Astrocyte of the hippocampus (primary cell): ENCODE measurements at regions not wholly inside any gene's neighbourhood (a gene's known extent, or its start where the extent isn't known, plus 50 kb on each side); places are given as distances from the start of the nearest gene placed in this dataset.
"Not testable (repeated sequence)": the region's sequence is repeated elsewhere in the genome, so short reads cannot be mapped to it uniquely, and the experiment has no call there.

Experiments used
- DNase-seq: peaks from one replicate; pipeline ENCODE4 v3.0.0; 2011; ENCODE audit warnings: low read depth, low spot score

DNA sequence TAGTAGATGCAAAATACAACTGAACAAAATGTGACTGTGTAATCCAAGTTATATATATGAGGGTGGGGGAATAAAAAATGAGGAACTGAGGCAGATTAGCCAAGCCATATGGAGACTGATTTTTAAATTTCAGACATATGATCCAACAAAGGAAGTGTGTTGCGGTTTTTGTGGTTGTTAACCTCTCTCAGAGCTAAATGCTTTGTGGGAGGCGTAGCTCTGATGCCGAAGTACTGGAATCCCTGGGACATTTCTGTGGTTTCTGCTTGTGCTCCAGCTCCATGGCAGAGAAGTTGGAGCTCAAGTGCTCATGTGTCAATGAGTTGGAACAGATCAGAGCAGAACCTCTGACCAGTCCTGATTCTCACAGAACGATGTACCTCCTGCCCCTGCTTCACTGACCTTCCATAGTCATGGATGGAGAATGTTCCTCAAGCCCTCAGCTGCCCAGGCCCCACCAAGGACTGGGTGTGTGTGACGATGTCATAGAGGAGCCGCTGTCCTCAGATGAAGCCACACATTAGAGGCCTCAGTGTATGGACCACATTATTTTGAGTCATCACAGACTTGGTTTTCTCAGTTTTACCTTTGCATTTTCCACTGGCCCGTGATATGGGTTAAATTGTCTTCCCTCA is 107.6 kb downstream of the SOX1 start:
- DNase-seq, result peak; percentile 29

DNA sequence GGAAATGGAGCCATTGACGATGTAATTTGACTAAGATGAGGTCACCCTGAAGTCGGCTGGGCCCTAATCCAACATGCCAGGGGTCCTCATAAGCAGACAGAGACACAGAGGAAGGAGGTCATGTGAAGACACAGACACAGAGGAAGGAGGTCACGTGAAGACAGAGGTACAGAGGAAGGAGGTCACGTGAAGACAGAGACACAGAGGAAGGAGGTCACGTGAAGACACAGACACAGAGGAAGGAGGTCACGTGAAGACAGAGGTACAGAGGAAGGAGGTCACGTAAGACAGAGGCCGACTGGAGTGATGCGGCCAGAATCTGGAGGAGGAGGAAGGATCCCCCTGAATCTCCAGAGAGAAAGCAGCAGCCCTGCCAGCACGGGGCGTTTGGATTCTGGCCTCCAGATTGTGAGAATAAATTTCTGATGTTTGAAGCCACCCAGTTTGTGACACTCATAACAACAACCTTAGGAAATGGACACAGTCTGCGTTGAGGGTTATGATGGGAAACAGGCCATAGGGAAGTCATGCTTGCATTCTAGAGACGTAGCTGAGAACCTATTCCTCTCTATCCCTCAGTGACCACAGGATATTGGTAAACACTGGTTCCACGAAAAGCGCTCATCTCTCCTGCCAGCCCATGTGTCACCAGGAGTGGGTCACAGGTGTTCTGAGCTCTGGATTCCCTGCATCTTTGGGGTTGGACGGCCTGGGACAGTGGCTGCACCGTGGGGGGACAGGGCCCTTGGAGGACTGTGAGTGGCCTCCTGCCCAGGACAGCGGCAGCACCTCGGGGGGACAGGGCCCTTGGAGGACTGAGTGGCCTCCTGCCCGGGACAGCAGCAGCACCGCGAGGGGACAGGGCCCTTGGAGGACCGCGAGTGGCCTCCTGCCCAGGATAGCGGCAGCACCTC is 108.5 kb downstream of the SOX1 start:
- DNase-seq, result no peak

DNA sequence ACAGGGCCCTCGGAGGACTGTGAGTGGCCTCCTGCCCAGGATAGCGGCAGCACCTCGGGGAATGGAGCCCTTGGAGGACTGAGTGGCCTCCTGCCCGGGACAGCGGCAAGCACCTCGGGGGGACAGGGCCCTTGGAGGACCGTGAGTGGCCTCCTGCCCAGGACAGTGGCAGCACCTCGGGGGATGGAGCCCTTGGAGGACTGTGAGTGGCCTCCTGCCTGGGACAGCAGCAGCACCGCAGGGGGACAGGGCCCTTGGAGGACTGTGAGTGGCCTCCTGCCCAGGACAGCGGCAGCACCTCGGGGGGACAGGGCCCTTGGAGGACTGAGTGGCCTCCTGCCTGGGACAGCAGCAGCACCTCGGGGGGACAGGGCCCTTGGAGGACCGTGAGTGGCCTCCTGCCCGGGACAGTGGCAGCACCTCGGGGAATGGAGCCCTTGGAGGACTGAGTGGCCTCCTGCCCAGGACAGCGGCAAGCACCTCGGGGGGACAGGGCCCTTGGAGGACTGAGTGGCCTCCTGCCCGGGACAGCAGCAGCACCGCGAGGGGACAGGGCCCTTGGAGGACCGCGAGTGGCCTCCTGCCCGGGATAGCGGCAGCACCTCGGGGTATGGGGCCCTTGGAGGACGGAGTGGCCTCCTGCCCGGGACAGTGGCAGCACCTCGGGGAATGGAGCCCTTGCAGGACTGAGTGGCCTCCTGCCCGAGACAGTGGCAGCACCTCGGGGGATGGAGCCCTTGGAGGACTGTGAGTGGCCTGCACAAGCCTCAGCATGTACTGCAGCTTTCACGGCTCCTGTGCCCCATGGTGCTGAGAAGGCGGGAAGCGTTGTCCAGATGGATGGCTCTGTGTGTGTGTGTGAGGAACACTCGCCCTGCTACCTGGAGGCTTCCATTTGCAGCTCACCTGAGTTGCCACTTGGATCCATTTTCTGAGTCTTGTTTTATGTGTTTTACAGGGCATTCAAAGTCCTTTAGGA is 109.5 kb downstream of the SOX1 start:
- not testable (repeated sequence) for DNase-seq

DNA sequence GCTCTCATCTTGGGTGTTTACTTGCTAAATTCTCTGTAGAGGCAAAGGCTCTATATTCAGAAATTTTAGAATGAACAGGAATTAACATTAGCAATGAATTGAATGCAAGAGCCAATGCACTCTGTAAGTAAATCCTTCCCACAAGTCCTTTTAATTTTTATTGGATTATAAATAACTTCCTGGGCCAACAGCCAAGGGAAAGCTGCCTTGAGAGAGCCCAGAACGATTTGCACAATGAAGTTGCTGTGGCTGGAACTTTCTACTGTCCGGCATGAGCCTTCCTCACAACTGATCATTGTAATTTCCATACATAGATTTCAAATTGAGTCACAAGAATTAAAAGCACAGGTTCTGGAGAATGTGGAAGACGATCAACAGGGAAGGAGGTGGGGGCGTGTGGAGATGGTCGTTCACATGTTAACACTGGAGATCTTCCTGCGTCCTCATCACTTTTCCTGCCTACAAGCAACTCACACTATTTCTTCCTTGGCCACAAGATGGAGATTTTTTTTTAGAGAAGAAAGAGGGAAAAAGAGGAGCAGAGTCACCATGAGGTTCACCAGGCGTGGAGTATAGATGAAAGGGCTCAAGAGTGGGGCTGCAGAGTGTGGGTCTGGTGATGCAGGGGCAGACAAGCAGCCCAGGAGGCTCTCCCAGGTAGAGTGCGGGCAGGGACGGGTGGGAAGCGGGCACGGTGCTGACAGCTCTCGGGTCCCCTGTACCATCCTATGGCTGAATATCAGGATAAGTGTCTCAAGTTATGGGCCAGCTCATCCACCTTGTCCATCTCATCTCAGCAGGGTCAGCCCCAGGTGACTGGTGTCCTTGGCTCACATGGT is 110.7 kb downstream of the SOX1 start:
- no peak for DNase-seq

DNA sequence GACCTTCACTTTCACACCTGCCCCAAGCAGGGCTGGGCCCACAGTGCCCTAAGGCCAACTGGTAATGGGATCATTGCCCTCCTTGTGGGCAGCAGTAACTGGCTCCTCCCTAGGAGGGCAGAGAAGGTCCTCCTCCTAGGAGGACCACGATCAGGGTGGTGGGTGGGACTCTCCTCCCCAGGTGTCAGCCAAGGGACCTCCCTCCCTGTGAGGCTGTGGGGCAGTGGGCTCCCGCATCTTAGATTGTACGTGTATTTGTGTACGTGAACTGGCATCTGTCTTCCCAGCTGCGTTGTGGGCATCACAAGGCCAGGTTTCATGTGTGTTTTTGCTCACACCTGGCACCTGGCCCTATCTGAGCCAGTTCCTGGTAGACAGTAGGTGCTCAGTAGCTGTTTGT is 111.8 kb downstream of the SOX1 start:
- DNase-seq, result no peak

DNA sequence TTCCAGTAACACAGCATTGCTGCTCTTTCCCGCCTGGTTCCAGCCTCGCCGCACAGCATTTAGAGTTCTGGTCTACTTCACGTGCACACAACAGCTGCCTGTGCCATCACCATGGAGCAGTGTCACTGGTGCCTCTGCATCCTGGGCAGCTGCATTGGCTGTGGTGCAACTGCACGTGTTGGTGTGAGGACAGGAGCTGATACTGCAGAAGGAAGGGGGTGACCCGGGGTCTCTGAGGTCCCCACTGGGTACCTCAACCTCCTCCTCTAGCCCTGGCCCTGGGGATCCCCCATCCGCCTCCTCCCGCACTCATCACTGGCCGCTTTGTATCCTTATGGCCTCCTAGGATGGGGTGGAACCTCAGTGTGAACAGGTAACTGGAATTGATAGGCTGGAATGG is 112.5 kb downstream of the SOX1 start:
- no peak for DNase-seq

DNA sequence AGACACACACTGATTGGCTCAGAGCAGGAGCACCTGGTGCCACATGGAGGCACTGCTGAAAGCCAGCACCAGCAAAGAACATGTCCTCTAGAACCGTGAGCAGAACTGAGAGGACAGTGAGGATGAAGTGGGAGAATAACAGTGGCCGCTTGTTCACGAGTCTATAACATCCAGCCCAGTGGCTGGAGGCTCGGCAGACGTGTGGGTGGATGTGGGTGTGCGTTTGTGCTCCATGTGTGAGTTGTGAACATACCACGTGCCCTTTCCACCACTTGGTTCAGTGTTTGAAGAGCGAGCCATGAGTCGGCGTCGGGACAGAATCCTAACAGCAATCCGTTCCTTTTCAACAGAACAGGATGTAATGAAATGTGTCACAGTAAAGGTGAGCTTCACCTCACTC is 113.0 kb downstream of the SOX1 start:
- no peak for DNase-seq

DNA sequence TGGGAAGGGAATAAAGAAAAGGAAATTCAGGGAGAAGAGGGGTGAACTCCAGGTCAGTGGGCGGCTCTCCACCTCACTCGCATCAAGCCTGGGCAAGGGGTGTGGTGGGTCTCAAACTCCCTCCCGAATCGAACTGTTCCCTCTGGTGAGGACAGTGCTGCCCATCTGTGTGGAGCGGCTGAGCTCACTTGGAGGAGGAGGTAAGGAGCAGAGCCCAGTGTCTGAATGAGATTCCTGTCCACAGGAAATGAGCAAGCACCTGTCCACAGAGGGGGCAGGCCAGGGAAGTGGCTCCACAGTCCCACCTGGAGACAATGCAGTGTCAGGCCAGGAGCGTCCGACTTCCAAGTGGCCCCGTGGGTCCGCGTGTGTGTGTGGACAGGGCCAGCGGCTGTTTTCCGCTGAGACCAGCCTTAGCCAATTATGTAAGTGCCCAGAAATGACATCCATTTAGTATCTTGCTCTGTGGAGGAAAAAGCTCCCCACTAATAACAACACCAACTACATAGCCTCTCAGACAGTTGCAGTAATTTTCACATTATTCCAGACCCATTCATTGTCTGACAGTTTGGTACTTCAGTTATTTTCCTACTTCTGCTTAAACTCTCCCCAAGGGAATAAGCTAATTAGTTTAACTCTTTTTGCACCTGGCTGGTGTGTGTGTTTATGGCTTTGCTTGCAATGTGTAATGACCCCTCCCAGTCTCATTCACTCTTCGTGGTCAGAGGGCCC is 114.6 kb downstream of the SOX1 start:
- DNase-seq, result no peak

DNA sequence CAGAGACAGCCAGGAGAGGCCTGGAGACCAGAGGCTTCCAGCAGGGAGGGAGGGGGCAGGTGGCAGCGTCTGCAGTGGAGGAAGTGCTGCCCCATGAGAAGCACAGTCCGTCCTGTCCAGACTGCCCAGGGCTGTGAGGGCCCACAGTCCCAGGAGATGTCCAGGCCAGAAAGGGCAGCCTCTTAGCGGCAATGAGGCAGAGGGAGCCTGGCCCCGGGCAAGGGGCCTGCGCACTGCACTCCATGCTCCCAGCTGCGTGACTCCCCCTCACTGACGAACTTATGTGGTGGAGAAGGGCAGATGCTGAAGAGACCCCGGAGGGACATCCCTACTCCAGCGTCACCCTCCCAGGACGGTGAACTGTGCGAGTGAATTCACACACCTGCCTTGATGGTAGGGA is 115.3 kb downstream of the SOX1 start:
- no peak for DNase-seq

DNA sequence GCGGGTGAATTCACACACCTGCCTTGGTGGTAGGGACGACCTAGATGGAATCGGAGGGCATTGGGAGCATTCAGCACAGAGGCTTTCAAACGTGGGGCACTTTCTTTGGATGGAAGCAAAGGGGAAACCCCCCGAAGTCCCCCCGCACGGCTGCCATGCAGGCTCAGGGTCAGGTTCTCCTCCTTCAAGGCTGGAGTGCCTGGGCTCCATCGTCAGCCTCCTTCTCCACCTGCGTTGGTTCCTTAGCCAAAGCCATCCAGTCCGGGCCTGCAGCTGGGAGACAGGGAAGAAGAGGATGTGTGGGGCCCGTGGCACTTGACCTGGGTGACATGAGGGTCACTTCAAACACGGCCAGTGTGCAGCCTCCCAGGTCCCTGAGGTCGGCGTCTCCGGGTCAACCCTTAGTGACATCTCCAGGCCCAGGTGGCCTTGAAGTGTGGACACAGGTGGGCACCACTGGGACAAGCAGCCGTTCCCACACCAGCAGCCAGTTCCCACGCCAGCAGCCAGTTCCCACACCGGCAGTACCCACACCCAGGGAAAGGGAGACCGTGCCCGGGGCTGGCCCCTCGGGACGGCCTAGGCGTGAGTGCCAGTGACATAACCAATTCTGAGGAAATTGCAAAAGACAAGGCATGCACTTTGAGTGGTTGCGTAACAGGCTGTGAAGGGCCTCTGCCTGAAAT is 116.0 kb downstream of the SOX1 start:
- DNase-seq, result no peak

DNA sequence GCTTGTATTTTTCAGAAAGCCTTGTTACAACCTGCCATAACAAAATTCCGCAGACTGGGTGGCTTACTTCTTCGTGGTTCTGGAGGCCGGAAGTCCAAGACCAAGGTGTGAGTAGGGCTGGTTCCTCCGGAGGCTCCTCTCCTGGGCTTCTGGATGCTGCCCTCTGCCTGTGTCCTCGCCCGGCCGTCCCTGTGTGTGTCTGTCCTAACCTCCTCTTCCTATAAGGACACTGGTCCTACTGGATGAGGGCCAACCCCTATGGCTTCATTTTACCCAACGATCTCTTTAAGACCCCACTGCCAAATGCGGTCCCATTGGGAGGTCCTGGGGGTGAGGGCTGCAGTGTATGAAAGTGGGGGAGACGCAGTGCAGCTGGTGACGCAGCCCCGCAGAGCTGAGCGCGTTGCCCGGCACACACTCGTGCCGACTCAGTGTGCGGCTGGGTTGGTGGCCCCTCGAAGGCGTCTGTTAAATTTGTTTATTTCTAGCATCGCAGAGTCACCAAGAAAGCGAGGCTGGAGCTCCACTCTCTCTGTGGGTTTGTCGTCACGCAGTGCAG is 116.7 kb downstream of the SOX1 start:
- DNase-seq, result no peak

DNA sequence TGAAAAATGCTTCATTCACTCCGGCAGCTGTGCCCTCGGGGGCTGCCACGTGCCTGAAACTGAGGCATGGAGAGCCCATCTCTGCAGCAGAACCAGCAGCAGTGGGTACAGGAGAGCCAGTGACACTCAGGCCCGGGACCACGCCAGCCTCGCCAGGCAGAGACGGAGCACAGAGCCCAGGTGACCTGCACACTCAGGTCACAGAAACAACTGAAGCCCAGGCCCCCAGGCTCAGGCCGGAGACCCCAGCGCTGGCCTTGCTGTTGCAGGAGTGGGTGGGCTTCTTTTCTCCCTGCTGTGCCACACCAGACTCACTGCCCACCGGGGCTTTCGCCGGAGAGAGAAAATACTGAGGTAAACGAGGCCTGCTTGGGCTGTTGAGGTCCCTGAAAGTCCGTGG is 117.3 kb downstream of the SOX1 start:
- no peak for DNase-seq

DNA sequence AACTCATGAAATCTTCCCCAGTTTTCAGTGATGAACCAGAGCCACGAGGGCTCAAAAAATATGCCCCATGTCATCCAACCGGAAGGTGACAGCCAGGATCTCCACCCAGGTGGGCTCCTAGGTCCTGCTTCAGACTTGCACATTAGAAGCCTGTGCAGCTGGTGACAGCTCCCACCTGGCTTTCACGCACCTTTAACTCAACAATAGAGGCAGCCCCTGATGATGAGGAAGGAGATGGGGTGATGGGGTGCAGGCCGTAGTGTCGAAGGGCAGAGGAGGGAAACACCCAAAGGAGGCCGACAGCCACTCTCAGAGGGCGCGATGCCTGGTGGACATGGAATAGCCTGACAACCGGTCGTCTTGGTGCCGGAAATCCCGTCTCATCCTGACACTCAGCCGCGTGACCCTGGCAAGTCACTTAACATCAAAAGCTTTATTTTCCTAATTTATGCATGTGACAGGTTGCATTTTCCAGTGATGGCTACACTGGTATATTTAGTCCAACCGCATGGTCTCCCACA is 118.0 kb downstream of the SOX1 start:
- DNase-seq, result no peak

DNA sequence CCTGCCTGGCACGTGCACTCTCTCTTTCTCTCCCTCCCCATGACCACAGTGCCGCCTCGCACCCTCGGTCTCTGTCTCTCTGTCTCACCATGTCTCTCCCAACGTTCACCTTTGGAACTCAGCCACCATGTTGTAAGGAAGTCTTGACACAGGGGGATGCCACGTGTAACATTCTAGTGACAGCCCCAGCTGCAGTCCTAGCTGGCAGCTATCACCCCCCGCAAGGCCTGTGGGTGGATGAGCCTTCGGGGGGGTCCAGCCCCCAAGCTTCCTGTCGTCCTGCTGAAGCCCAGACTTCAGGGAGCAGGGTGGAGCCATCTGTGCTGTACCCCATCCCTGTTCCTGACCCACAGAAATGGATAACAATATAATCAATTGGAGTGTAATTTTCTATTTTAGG is 118.5 kb downstream of the SOX1 start:
- no peak for DNase-seq

DNA sequence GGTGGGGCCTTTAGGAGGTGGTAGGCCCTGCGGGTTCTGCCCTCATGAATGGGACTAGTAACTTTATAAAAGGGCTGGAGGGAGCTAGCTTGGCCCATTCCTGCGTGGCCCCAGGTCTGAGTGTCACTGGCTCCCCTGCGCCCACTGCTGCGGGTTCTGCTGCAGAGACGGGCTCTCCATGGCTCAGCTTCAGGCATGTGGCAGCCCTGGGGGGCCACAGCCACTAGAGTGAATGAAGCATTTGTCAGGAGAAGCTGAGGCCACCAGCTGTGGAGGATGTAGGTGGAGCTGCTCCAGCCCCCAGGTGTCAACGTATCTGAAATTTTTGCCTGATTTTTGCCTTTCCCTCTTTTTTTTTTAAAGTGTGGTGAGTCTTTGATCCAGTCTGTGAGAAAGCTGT is 119.1 kb downstream of the SOX1 start:
- DNase-seq, result no peak

DNA sequence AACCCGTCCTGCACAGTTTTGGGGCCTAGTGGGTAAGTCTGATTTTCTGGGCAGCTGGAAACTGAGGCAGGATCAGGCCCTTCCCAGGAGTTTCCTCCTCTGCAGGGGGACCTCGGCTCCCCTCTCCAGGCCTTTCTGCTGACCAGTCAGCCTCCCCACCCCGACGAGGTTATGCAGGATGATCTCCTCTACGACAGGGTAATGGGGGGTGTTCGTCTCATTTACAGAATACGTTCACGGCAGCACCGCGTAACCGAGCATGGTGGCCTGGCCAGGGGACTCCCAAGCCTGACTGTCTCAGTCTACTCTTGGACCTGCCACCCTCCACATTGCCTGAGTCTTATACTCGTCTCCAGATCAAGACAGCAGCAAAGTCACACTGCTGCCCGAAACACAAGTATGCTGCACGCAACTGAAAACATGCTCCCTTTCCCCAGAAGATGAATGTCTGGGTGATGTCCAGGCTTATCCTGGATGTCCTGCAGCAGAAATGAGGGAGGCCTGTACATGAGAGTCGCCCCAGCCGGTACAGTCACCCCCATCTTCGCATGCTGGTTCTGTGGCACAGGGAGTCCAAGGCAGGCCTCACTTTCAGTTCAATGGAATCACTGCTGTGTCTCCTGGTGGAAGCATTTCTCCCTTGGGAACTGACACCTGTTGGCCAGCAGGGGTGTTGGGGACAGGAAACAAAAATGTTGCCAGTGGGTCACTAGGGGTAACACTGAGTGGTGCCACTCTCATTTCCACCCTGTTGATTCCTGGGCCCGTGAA is 120.8 kb downstream of the SOX1 start:
- DNase-seq, result no peak

DNA sequence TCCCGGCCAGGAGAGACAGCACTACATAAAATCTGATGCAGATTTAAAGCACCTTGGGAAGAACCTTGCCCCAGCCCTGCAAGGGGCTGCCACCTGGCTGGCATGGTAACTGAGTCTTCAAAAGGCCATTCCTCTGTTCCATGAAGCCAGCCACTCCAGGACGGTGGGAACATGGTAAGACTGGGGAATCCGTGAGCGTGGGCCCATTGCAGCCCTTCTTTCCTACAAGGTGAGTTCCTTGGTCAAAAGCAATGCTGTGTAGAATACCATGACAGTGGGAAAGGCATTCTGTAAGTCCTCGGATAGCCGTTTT is 121.3 kb downstream of the SOX1 start:
- DNase-seq, result no peak

DNA sequence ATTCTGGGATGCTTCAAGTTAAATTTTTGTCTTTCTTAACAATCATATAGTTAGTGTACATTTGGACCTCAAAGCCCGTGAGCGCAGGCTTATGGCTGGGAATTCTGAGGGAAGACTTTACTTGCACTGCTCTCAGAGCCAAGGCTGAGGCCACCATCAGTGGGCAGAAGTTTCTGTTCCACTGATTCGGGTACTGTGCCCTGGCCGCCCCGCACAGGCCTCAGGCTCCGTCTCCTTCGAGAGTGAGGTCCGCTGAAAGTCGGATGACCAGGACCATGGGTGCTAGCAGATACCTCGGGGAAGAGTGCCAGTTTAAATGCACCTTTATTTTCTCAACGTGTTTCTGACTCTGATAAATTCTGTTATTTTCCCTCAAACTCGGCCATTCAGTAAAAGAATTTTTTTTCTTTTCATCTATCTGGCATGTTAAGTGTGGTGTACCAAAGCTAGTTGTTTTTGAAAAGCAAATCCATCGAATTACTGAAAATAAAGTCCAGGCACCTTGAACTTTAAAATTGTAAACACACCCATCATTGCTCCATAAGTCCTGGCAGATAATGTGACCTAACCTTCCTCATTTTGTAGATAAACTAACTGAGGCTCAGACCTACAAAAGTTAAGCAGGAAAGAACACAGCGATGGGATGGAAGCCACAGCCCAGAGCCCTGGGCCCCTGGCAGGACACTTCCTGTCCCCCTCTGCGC is 126.7 kb downstream of the SOX1 start:
- DNase-seq, result no peak
